Tibial artery (tissue), 4 donors: ENCODE measurements at regions not wholly inside any gene's neighbourhood (a gene's known extent, or its start where the extent isn't known, plus 50 kb on each side); places are given as distances from the start of the nearest gene placed in this dataset.

ENCODE experiments used
- DNase-seq, 2 donors: peaks; one replicate each; pipeline ENCODE4 v3.0.0-alpha.2; 2019
- H3K27ac ChIP-seq, 2 donors: fragments of 200-600 bp; sonication (generic) in 1 of 2; 1 replicate in 1 of 2; 2 replicates in 1 of 2; pipeline ENCODE4 v1.5.1; 2018 to 2019; ENCODE audit warnings: mild to moderate bottlenecking in 1 of 2
- H3K27me3 ChIP-seq, 2 donors: fragments of 200-600 bp; sonication (generic) in 1 of 2; one replicate each; pipeline versions ENCODE4 v1.5.1 to v1.6.0; 2016 to 2019
- H3K36me3 ChIP-seq, 3 donors: fragments of 200-600 bp; sonication (generic) in 2 of 3; one replicate each; pipeline ENCODE4 v1.5.1; 2016 to 2019; ENCODE audit warnings: mild to moderate bottlenecking in 2 of 3
- H3K4me1 ChIP-seq, 4 donors: fragments of 200-600 bp; sonication (generic) in 2 of 4; 1 replicate in 3 of 4; 2 replicates in 1 of 4; pipeline ENCODE4 v1.5.1; 2016 to 2019
- H3K4me3 ChIP-seq, 2 donors: fragments of 200-600 bp; sonication (generic) in 1 of 2; 1 replicate in 1 of 2; 2 replicates in 1 of 2; pipeline ENCODE4 v1.5.1; 2018 to 2019; ENCODE audit warnings: mild to moderate bottlenecking in 2 of 2
- H3K9me3 ChIP-seq, 3 donors: fragments of 200-600 bp; sonication (generic) in 1 of 3; one replicate each; pipeline ENCODE4 v1.5.1; 2016 to 2019
- intact Hi-C: fragments of 100-400 bp; cut with DNase I; formaldehyde crosslinking; loops from one replicate; pipeline ENCODE4 v1.15.0; 2023; ENCODE audit warnings: low total_unique reads
- TF ChIP-seq, protein P1 (sequence below), 2 experiments: fragments of 200-600 bp in 1 of 2; fragments of 450-650 bp in 1 of 2; IDR thresholded peaks; one replicate each; pipeline ENCODE4 v1.5.1; 2017 to 2019; ENCODE audit warnings: antibody characterized with exemption in 2 of 2, mild to moderate bottlenecking in 1 of 2, moderate library complexity in 1 of 2

DNA sequence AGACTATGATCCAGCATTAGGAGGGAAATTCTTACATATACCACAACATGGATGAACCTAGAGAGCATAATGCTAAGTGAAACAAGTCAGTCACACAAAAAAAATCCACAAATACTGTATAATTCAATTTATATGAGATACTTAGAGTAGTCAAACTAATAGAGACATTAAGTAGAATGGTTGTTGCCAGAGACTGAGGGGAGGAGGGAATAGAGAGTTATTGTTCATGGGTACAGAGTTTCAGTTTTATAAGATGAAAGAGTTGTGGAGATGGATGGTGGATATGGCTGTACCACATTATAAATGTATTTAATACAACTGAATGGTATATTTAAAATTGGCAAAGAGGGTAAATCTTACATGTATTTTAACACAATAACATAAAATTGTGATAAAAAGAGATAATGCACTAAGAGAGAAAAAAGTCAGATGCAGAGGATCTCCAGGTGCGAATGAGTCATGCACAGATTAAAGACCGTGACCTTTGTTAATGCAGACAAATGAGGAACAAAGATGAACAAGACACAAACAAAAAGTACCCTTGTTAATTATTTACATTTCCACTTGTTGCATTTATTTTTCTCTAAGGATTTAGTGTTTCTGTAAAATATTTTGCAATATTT is 541.7 kb upstream of the MEX3C start:
- DNase-seq = no peak
- Histone ChIP-seq H3K9me3 (no peaks in the 10 kb centered on the region), H3K27ac (no peak overlapping the region), H3K27me3 (no peaks in the 10 kb centered on the region), H3K4me1 (no peaks in the 10 kb centered on the region), H3K36me3 (no peaks in the 10 kb centered on the region), H3K4me3 (no peak overlapping the region)
- intact Hi-C loops = no loop called here
- TF ChIP-seq, protein P1, sequence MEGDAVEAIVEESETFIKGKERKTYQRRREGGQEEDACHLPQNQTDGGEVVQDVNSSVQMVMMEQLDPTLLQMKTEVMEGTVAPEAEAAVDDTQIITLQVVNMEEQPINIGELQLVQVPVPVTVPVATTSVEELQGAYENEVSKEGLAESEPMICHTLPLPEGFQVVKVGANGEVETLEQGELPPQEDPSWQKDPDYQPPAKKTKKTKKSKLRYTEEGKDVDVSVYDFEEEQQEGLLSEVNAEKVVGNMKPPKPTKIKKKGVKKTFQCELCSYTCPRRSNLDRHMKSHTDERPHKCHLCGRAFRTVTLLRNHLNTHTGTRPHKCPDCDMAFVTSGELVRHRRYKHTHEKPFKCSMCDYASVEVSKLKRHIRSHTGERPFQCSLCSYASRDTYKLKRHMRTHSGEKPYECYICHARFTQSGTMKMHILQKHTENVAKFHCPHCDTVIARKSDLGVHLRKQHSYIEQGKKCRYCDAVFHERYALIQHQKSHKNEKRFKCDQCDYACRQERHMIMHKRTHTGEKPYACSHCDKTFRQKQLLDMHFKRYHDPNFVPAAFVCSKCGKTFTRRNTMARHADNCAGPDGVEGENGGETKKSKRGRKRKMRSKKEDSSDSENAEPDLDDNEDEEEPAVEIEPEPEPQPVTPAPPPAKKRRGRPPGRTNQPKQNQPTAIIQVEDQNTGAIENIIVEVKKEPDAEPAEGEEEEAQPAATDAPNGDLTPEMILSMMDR (IDR thresholded peaks at IDR 0.05) = no peak

DNA sequence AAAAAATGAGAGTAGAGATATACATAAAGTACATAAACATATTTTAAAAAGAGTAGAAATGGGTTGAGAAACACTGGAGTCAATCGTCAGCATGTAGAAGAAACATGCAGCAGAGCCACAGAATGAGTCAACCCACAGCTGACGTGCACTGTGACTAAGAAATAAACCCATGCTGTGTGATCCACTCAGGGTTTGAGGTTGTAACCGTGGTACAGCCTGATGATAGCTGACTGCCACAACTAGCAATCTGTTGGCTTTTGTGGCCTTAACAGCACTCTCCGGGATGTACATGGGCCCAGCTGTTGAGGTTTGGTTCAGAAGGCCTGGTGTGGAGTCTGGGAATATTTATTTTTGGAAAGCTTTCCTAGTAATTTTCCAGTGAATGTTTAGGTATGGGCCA is 554.4 kb upstream of the MEX3C start:
- H3K36me3 ChIP-seq = no peaks in the 10 kb centered on the region

DNA sequence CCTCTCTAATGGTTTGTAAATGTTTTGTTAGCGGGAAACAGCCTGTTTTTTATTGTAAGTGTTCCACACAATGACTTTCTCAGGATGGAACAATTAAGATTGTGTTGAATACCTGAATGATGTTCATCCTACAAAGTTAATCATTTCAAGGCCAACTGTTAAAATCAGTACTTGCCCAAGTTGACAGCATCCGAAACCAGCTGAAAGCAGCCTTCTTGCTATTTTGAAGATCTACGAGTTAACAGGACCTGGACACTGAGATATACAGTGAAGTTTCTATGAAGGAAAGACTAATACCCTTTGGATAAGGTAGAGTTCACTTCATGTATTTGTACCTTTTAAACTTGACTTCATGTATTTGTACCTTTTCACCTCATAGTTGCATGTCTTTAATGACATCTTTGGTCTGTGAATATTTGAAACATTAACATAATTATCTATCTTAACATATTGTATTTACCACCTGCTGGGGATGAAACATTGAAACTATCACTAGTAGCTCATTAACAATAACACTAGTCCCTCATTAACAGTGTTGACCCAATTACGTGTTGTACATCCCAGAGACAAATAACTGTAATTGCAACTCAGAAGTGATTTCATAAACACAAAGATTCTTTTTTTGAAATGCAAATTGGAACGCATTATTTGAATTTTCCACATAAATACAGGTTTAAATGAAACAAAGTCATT is 556.0 kb upstream of the MEX3C start:
- intact Hi-C loops = no loop called here
- DNase-seq = no peak
- H3K27ac ChIP-seq = no peak overlapping the region
- TF ChIP-seq, protein P1 (IDR thresholded peaks at IDR 0.05) = no peak
- no peak overlapping the region for H3K4me3 ChIP-seq
- no peaks in the 10 kb centered on the region for H3K27me3 ChIP-seq
- no peaks in the 10 kb centered on the region for H3K9me3 ChIP-seq
- no peaks in the 10 kb centered on the region for H3K4me1 ChIP-seq
- H3K36me3 ChIP-seq = no peaks in the 10 kb centered on the region

More for the DNA sequence above, 554.4 kb upstream of the MEX3C start:
- H3K4me3 ChIP-seq = no peak overlapping the region
- H3K27me3 ChIP-seq = no peaks in the 10 kb centered on the region
- H3K27ac ChIP-seq = no peak overlapping the region
- DNase-seq = no peak
- no peaks in the 10 kb centered on the region for H3K4me1 ChIP-seq
- intact Hi-C loops = no loop called here
- H3K9me3 ChIP-seq = no peaks in the 10 kb centered on the region
- TF ChIP-seq, protein P1 (IDR thresholded peaks at IDR 0.05) = no peak

DNA sequence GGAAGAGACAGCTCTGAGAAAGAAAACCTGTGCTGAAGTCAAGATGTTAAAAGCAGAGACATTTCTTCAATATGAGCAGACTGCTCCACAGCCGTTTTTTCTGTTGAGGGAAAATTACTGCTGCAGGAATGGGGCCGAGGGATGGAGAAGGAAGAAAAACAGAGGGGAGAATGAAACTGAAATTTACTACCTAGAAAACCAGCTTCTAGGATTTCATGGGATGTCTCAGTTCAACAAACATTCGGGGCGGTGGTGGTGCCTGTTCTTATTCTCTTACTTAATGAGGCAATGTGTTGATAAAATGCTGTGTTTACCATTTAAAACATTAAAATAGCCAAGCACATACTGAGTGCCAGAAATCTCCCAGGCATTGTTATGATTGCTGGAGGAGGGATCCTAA is 557.1 kb upstream of the MEX3C start:
- intact Hi-C loops = no loop called here
- H3K9me3 ChIP-seq = no peaks in the 10 kb centered on the region
- no peaks in the 10 kb centered on the region for H3K27me3 ChIP-seq
- TF ChIP-seq, protein P1 (IDR thresholded peaks at IDR 0.05) = no peak
- no peak for DNase-seq
- no peak overlapping the region for H3K27ac ChIP-seq
- H3K4me1 ChIP-seq = no peaks in the 10 kb centered on the region
- H3K4me3 ChIP-seq = no peak overlapping the region
- no peaks in the 10 kb centered on the region for H3K36me3 ChIP-seq

DNA sequence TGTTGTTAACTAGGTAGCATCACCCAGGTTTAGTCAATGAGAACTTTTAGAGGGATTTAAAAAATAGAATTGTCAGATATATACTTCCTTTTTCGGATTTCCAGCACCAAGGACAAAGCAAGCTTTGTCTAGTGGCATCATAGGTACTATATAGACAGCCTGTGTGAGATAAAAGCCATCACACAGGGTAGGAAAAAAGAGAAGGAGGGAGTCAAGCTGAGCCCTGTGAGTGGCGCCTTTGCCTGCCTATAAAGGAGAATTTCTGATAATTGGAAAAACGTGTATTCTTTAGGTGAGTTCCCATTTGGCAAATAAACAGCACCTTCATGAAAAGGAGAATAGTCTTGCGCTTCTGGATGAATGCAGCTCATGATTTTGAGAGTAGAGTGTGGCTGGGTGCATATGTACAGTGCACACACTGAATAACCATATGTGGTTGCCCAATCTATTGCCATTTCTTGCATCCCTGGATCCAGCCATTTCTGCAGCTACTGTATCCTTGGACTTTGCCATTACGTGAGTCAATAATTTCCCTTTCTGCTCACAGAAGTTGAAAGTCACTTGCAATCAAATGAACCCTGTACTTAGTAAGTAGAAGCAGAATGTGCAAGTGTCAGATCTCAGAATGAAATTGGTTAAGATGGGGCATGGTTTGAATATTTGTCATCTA is 559.9 kb upstream of the MEX3C start:
- no peak overlapping the region for H3K27ac ChIP-seq
- H3K4me3 ChIP-seq = no peak overlapping the region
- no peaks in the 10 kb centered on the region for H3K9me3 ChIP-seq
- no peak for DNase-seq
- TF ChIP-seq, protein P1 (IDR thresholded peaks at IDR 0.05) = no peak
- no peaks in the 10 kb centered on the region for H3K27me3 ChIP-seq
- H3K4me1 ChIP-seq = no peaks in the 10 kb centered on the region
- no peaks in the 10 kb centered on the region for H3K36me3 ChIP-seq
- intact Hi-C loops = no loop called here
